Fibroblast of the aortic adventitia (primary cell): ENCODE measurements at regions not wholly inside any gene's neighbourhood (a gene's known extent, or its start where the extent isn't known, plus 50 kb on each side); places are given as distances from the start of the nearest gene placed in this dataset.

ENCODE experiments used
- DNase-seq: peaks from one replicate; pipeline ENCODE4 v3.0.0-alpha.2; 2010; ENCODE audit warnings: low read depth
- H3K4me3 ChIP-seq: 2 replicates; pipeline ENCODE4 v1.5.1; 2011; ENCODE audit warnings: low read depth, mild to moderate bottlenecking, control low read depth, low read length, moderate library complexity
- CTCF ChIP-seq: IDR thresholded peaks from 2 replicates; pipeline ENCODE4 v1.5.1; 2011; ENCODE audit warnings: mild to moderate bottlenecking, low read length, control low read depth, inconsistent platforms; ENCODE audit not compliant: insufficient read depth

- no peak for TF ChIP-seq CTCF
- no peak for DNase-seq
- no peak overlapping the region for H3K4me3 ChIP-seq
These were observed 616.0 kb downstream of the MCTP2 start for GRCh38 chr15:94847325-94847724.

- no peak for DNase-seq
- no peak for TF ChIP-seq CTCF
- H3K4me3 ChIP-seq, result no peak overlapping the region
These were observed 616.7 kb downstream of the MCTP2 start for GRCh38 chr15:94848054-94848453.

GRCh38 chr15:94855018-94855408 lies 623.7 kb downstream of the MCTP2 start:
- TF ChIP-seq CTCF, result no peak
- no peak overlapping the region for H3K4me3 ChIP-seq
- DNase-seq, result no peak

- no peak for TF ChIP-seq CTCF
- DNase-seq, result no peak
- H3K4me3 ChIP-seq, result no peak overlapping the region
These were observed 624.3 kb downstream of the MCTP2 start for GRCh38 chr15:94855409-94856266.

GRCh38 chr15:94856267-94856854 lies 625.0 kb downstream of the MCTP2 start:
- no peak for TF ChIP-seq CTCF
- no peak for DNase-seq
- H3K4me3 ChIP-seq, result no peak overlapping the region

- TF ChIP-seq CTCF, result no peak
- H3K4me3 ChIP-seq, result no peak overlapping the region
- no peak for DNase-seq
These were observed 626.1 kb downstream of the MCTP2 start for GRCh38 chr15:94857466-94857865.
